ENCODE measurements at regions not wholly inside any gene's neighbourhood (a gene's known extent, or its start where the extent isn't known, plus 50 kb on each side); places are given as distances from the start of the nearest gene placed in this dataset.

- no peak for TF ChIP-seq POLR2A (IDR thresholded peaks at IDR 0.05; ENCODE audit: low read length)
- TF ChIP-seq GATA1 (IDR thresholded peaks at IDR 0.05; ENCODE audit: low read depth, low read length) = no peak
Observed at GRCh38 chr4:138630666-138631065, 384.9 kb upstream of the NOCT start.
